ENCODE measurements at regions not wholly inside any gene's neighbourhood (a gene's known extent, or its start where the extent isn't known, plus 50 kb on each side); places are given as distances from the start of the nearest gene placed in this dataset.
"Not testable (repeated sequence)": the region's sequence is repeated elsewhere in the genome, so short reads cannot be mapped to it uniquely, and the experiment has no call there.

- Histone ChIP-seq H3K36me3 (no peaks in the 10 kb centered on the region), H3K9me3 (no peaks in the 10 kb centered on the region), H3K4me1 (ENCODE audit: control insufficient read depth in 1 of 2, low read depth in 2 of 2) (no peaks in the 10 kb centered on the region), H3K4me3 (no peak overlapping the region), H3K27me3 (replicated peaks; ENCODE audit: insufficient read depth) (no peaks in the 10 kb centered on the region), H3K27ac (no peak overlapping the region)
- DNase-seq (ENCODE audit: low spot score) (no peak), ATAC-seq (ENCODE audit: insufficient number of reproducible peaks, low FRiP score, low read depth) (no peak)
- peak; percentile 40 for TF ChIP-seq CTCF (IDR thresholded peaks at IDR 0.05)
Observed at GRCh38 chr6:85756982-85757381, 114.3 kb upstream of the SYNCRIP start.

- no peak overlapping the region for H3K27ac ChIP-seq
- H3K36me3 ChIP-seq: no peaks in the 10 kb centered on the region
- DNase-seq (ENCODE audit: low spot score) (no peak), ATAC-seq (ENCODE audit: insufficient number of reproducible peaks, low FRiP score, low read depth) (no peak)
- H3K4me3 ChIP-seq: no peak overlapping the region
- no peaks in the 10 kb centered on the region for H3K9me3 ChIP-seq
- H3K27me3 ChIP-seq (replicated peaks; ENCODE audit: insufficient read depth): no peaks in the 10 kb centered on the region
- TF ChIP-seq CTCF (IDR thresholded peaks at IDR 0.05): no peak
- no peaks in the 10 kb centered on the region for H3K4me1 ChIP-seq (ENCODE audit: control insufficient read depth in 1 of 2, low read depth in 2 of 2)
Observed at GRCh38 chr6:85754894-85755293, 112.2 kb upstream of the SYNCRIP start.

- Histone ChIP-seq H3K36me3 (no peaks in the 10 kb centered on the region), H3K9me3 (no peaks in the 10 kb centered on the region), H3K4me3 (no peak overlapping the region), H3K27me3 (replicated peaks; ENCODE audit: insufficient read depth) (no peaks in the 10 kb centered on the region), H3K27ac (no peak overlapping the region), H3K4me1 (ENCODE audit: control insufficient read depth in 1 of 2, low read depth in 2 of 2) (no peaks in the 10 kb centered on the region)
- no peak for ATAC-seq (ENCODE audit: insufficient number of reproducible peaks, low FRiP score, low read depth)
- DNase-seq (ENCODE audit: low spot score): no peak
- TF ChIP-seq CTCF (IDR thresholded peaks at IDR 0.05): no peak
Observed at GRCh38 chr6:85752602-85753001, 109.9 kb upstream of the SYNCRIP start.

- no peaks in the 10 kb centered on the region for H3K27me3 ChIP-seq (replicated peaks; ENCODE audit: insufficient read depth)
- ATAC-seq (ENCODE audit: insufficient number of reproducible peaks, low FRiP score, low read depth) (no peak), DNase-seq (ENCODE audit: low spot score) (no peak)
- H3K4me1 ChIP-seq (ENCODE audit: control insufficient read depth in 1 of 2, low read depth in 2 of 2): peaks cover 5 to 7% of the 10 kb centered on the region in 2 donors
- no peak overlapping the region for H3K4me3 ChIP-seq
- no peaks in the 10 kb centered on the region for H3K36me3 ChIP-seq
- H3K27ac ChIP-seq: no peak overlapping the region
- no peak for TF ChIP-seq CTCF (IDR thresholded peaks at IDR 0.05)
- no peaks in the 10 kb centered on the region for H3K9me3 ChIP-seq
Observed at GRCh38 chr6:85751374-85752055, 108.8 kb upstream of the SYNCRIP start.

- not testable (repeated sequence) for H3K9me3 ChIP-seq; H3K27ac ChIP-seq; H3K36me3 ChIP-seq; H3K4me1 ChIP-seq (ENCODE audit: control insufficient read depth in 1 of 2, low read depth in 2 of 2); H3K27me3 ChIP-seq (replicated peaks; ENCODE audit: insufficient read depth); DNase-seq (ENCODE audit: low spot score); H3K4me3 ChIP-seq; ATAC-seq (ENCODE audit: insufficient number of reproducible peaks, low FRiP score, low read depth)
Observed at GRCh38 chr6:85750146-85750545, 107.5 kb upstream of the SYNCRIP start.

GRCh38 chr6:85749236-85749635 is 106.5 kb upstream of the SYNCRIP start:
- ATAC-seq (ENCODE audit: insufficient number of reproducible peaks, low FRiP score, low read depth): no peak
- Histone ChIP-seq H3K4me3 (no peak overlapping the region), H3K9me3 (no peaks in the 10 kb centered on the region)

More at GRCh38 chr6:85749236-85749635, 106.5 kb upstream of the SYNCRIP start:
- H3K4me1 ChIP-seq (ENCODE audit: control insufficient read depth in 1 of 2, low read depth in 2 of 2): peaks cover 7% of the 10 kb centered on the region in 2 donors
- DNase-seq (ENCODE audit: low spot score): no peak
- no peak for TF ChIP-seq CTCF (IDR thresholded peaks at IDR 0.05)
- H3K27ac ChIP-seq: no peak overlapping the region
- no peaks in the 10 kb centered on the region for H3K27me3 ChIP-seq (replicated peaks; ENCODE audit: insufficient read depth)
- H3K36me3 ChIP-seq: no peaks in the 10 kb centered on the region

All from thoracic aorta (tissue), 2 donors.